HG03175 (cell line): ENCODE measurements at regions not wholly inside any gene's neighbourhood (a gene's known extent, or its start where the extent isn't known, plus 50 kb on each side); places are given as distances from the start of the nearest gene placed in this dataset.

Experiments used
- ATAC-seq: cut with Tn5 transposase; IDR thresholded peaks from one replicate; pipeline ENCODE4 v1.9.1; 2021; ENCODE audit warnings: mild to moderate bottlenecking, moderate library complexity; ENCODE audit not compliant: unreplicated experiment

DNA sequence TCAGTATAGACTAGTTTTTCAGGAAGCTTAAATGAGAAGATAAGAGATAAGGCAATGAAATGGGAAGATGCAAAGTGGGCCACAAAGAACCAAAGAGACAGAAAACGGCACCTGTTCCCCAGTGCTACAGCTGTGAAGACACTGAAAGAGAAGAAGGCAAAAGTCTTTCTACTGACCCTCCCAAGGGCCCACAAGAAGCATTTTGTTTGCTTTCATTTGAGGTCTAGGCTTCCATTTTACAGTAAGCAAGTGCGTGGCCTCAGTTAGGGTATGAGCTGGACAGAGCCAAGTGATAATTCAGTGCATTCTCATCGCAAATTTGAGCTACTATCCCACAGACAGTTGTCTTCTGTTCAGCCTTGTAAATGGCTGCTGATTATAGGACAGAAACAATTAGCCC lies 53.4 kb upstream of the STK17B start:
- no peak for ATAC-seq

DNA sequence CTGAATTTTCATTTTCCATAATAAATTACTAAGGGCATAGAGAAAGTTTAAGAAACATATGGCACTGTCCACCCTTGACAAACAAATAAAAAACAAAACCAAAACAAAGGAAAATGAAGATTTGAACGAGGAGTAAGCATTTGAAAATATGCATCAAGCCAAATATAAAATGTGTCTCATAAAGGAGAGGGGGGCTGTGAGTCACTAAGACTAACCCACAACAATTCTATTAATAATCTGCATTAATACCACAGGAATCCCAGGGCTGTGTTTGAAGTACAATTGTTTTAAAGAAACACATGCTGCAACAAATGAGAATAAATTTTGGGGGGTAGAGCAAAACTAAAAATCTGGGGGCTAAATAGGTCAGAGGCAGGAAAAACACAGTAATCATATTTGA lies 53.8 kb upstream of the STK17B start:
- no peak for ATAC-seq

DNA sequence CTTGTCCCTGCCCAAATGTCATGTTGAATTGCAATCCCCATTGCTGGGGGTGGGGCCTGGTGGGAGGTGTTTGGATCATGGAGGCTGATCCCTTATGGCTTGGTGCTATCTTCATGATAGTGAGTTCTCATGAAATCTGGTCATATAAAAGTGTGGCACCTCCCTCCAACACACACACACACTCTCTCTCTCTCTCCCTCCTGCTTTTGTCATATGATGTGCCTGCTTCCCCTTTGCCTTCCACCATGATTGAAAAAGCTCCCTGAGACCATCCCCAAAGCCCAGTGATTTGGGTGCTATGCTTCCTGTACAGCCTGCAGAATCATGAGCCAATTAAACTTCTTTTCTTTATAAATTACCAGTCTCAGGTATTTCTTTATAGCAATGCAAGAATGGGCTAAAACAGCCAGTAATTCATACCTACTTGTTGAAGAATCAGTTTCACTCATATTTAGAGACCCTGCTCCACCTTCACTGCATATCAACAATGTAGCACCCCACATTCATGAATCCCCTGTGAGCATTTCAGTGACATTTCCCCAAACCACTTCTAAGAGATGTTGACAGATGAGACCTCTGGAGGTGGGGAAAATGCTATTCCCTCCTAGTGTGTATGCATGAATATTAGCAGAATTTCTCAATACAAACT lies 54.8 kb upstream of the STK17B start:
- no peak for ATAC-seq

DNA sequence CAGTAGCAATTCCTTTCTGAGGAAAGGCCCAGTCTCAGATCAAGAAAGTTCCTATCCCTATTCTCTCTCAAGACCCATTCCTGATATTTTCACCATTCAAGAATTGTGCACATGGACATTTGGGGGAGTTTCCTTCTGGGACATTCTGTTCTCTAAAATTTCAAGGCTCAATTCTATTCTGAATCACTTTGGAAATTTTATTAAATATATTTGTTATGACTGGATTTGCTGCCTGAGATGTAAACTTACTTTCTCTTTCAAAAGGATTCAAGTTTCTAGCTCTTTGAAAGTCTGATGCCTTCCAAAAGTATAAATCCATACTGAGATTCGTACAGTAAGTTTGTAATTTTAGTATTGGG lies 55.3 kb upstream of the STK17B start:
- no peak for ATAC-seq

DNA sequence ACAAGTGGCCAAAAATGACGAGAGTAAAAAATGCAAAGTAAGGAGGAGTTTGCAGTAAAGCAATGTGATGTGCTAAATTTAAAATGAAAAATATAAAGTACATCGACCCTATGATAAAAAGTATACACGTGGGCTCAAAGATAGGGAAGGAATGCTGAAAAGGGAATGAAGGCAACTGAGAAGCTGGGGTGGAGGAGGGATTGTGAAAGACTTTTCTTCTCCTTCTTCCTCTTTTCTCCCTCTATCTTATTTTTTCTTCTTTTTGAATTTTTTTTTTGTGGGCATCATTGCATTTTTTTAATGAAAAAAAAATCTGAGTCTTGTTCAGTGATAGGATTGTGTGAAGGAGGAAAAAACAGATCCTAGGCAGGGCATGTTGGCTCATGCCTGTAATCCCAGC lies 57.6 kb upstream of the STK17B start:
- ATAC-seq, result no peak

DNA sequence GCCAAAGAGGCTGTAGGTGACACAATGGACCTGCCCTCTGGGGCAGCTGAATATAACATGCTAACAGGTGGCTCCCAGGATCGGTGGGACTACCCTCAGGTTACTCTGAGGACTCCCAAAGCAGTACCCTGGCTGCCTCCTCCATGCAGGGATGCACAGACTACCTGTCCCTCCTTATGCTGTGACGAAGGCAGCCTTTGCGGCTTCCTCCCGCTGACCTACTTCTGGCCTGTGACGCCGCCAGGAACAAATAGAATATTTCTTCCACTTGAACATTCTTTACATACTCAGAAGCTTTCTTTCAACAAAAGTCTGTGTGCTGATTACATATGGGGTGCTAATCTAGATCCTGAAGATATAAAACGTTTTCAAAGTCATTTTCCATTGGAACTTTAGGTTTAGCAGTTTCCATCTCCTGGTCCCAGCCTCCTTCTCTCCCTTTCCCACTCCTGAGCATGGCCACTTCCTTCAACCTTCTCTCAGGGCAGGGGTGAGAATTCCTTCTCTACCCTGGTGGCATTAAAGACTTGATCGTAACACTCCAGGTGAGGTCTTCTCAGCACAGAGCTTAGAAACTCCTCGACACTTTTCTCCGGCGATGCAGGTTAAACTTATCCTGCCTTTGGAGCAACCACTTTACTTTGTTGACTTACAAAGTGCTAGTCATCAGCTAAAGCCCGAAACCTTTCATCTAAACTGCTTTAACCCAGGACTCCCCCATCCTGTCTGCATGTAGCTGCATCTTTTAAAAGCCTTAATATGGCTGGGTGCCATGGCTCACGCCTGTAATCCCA lies 58.9 kb upstream of the STK17B start:
- ATAC-seq, result no peak

DNA sequence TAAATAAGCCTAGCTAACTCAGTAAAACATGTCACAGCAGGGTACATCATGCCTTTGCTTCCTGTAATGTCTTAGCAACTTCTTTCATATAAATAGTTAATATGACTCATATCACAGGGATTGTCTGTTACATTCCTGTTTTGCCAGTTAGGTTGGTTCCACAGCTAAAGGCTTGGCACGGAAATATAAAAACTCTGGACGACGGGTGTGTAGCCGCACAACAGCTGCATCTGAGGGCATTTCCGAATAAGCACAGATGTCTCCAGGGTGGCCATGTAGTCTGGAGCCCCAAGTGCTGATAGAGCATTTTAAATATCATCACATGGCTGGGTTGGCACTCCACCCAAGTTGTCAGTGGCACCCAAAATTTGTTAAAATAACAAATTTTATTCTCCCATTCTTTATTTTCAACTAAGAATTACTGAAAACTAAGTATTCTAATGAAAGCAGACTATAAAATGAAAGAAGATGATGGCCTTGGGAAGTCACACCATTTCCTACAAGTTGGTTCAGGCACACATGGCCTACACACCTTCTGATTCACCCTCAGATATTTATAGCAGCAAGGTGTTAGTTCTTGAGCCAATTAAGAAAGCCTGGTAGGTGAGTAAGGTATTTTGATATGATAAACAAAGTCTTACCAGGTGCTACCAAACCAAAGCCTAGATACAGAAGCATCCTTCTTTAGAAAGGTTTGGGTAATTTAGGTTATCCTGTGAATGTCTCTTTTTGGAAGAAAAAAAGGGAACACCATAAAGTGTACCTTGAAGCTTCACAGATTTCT lies 61.8 kb upstream of the STK17B start:
- peak; percentile 40 for ATAC-seq

DNA sequence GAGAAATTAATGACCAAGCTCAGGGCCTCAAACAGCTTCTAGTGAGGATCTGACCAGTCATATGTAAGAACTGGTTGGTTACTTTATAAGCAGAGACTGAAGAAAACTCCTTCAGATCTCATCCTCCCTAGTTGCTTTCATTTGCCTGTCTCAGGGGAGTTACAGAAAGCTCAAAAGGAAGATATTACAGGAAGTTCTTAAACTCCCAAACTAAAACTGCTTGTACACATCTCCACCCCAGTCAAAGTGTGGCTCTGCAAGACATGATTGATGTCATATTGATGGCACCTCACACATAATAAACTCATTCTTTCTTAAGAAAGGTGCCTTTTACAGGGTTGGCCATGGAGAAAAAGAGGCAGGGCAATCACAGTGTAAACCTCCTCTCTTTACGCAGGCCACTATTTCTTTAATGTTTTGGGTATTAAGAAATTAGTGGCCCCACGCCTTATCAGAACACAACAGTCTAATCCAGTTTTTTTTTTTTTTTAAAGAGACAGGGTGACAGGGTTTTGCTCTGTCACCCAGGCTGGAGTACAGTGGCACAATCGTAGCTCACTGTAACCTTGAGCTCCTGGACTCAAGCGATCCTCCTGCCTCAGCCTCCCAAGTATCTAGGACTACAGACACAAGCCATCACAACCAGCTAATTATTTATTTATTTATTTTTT lies 62.6 kb upstream of the STK17B start:
- peak; percentile 52 for ATAC-seq

DNA sequence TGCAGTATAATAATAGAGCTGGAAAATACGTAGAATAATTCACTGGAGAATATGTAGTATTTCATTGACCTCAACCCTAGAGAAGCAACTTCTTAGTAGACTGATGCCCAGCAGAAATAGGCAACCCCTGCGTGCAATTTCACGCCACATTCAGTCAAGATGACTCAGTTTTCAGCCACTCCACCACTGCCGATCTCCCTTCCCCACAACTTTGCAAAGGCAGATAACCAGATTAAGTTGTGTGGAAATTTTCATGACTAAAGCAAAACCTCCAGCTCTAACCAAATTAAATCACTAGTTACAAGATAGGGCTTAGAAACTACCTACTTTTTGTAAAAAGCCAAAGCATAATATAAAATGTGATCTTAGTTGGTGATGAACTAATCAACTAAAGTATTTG lies 63.3 kb upstream of the STK17B start:
- peak; percentile 36 for ATAC-seq

DNA sequence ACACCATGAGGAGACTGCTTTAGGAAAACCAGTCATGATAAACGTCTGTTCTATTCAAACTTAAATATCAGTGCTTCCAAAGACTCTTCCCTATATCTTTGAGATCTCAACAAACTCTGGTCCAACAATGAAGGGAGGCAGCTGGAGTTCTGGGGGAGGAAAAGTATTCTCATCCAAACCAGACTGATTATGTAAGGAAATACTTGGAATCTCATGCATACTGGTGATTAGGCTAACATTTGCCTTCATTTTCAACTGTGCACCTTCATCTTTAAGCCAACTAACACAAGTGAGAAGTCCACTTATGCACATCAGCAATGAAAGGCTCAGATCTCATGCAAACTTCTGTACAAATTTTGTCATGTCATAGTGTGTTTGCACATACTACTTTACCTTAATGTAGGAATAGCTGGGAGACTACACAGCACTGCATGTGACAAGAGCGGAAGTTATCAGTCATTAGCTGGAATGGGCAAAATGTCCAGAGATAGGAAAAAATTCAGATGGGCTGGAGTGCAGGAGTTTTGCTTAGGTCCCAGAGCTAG lies 67.5 kb upstream of the STK17B start:
- ATAC-seq, result no peak

DNA sequence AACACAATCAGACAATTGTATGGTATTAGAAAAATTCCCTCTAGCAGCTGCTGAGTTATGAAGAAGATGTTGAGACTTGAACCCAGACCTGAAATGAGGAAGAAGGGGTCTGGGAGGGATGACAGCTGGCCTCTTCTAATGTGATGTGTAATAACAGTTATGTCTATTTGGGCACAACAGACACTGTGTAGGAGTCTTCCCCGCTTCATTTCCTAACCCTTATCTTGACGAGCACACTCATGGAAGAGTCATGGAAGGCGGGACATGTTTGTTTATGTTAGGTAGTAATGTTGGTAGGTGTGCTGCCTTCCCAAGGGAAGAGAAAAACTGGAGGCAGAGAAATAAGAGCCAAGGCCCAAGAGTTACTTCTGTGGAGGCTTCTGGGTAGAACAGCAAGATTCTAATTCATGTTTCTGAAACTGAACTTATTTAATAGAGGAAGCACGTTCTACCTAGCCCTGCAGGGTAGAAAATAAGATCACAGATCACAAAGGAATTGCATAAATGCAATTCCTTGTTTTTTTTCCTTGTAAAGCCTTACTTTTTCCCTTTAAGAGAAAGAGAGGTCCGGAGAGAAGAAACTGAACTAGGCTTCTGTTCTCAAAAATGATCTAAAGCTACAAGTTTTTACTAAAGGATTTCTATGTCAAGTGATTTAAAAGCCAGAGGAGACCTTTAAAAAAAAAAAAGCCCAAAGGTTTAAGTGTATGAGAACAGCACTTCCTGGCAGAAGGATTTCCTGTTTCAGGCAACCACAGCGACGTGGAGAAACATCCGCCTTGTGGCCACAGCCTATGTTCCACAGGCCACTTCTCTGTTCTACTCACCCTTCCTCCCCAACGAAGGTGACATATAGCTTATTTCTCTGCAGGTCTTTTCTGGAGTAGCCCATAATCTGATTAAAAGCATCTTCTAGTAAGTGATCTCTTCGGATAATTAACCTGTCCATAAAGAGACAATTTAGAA lies 68.5 kb upstream of the STK17B start:
- peak; percentile 77 for ATAC-seq

DNA sequence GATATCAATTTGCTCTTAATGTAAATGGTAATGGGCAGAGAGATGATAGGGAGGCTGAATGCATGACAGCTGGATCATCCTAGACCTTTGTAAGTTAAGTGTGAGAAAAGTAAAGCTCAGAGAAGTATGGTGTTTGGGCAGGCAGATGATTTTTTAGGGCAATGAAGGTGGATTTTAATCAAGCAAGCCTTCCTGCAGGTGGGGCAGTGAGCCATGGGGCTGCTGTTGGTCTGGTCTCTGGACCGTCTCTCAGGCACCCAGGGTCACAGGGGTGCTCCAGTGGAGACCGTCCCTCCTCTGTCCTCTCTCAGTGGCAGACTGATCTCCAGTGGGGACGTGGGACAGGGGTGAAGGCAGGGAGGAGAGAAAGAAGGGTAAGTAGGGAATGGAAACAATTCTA lies 69.8 kb upstream of the STK17B start:
- ATAC-seq, result no peak

DNA sequence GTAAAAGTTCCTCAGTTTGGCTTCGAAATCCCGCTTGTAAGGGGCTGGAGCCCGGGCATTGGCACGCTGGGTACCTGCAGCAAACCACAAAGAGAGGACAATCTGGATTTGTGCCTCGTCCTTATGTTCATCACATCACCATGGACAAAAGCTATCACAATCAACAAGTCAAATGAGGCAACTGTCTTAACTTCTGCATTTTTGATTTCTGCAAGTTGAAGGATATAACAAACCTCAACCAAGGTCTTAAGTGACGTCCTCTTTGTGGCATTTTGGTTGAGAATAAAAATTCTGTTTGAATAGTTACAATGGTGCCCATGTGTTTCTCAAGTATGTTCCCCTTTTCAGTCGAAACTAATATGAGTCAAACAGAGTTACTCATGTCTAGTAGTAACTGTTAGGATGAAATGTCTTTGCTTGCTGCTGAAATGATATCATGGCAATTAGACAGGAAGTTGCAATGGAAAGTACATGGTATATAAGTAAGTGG lies 70.8 kb upstream of the STK17B start:
- ATAC-seq, result peak; percentile 90

DNA sequence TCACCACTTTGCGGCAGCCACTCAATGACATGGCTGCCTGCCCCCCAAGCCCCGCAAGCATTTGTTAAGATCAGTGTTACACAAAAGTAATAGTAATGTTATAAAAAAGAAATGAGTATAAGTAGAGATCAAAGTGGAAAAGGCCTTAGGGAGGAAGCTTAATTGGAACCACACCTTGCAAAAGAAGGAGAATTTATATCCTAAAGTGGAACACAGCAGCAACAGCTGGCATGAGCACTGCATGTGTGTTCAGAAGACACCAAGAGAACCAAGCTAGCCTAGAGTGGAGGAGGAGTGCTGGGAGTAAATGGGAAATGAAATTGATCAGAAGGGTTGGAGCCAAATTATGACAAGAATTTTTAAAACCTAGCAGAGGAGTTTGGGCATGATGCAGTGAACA lies 73.1 kb upstream of the STK17B start:
- ATAC-seq, result no peak

DNA sequence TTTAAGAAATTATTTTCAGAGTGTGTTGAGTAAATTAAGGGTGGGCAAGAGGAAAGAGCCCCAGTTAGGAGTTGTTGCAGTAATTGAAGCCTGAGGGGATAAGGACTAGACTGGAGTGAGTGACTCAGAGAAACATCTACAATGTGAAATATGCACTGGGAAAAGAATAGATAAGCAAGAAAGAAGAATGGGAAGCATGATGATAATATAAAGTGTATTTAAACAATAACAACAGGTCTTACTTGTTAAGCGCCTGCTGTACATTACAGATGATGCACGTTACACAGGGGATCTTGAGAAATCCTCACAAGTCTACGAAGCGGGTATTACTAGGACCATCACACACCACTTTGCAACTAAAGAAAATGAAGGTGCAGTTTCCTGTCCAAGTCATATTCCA lies 73.6 kb upstream of the STK17B start:
- no peak for ATAC-seq

DNA sequence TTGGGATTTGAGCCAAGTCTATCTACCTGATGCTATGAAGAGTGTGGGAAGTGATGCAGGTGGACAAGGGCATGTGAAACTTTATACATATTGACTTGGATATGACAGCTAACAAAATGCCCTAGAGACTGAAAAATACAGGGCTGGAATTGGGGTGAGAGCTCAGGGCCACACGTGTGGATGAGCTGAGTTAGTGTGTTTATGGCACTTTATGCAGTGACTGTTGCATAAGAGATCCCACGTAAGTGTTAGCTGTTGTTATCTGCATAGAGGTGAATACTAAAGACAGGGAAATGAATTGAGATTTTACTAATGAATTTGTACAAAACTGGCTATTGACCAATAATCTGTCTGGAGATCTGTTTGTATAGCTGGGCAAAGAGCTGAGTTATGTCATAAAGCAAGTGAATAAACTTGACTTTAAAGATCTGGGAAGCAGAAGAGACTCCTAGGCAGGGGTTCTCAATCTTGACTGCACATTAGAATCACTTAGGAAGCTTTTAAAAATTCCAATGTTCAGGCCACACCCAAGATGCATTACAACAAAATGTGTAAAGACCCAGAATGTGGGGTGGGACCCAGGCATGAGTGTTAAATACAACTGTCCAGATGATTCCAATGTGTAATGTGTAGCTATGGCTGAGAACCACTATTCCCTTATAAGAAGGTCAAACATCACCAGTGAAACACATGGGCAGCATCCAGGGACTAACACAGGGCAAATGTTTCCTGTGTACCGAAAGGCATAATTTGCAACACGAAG lies 74.2 kb upstream of the STK17B start:
- no peak for ATAC-seq

DNA sequence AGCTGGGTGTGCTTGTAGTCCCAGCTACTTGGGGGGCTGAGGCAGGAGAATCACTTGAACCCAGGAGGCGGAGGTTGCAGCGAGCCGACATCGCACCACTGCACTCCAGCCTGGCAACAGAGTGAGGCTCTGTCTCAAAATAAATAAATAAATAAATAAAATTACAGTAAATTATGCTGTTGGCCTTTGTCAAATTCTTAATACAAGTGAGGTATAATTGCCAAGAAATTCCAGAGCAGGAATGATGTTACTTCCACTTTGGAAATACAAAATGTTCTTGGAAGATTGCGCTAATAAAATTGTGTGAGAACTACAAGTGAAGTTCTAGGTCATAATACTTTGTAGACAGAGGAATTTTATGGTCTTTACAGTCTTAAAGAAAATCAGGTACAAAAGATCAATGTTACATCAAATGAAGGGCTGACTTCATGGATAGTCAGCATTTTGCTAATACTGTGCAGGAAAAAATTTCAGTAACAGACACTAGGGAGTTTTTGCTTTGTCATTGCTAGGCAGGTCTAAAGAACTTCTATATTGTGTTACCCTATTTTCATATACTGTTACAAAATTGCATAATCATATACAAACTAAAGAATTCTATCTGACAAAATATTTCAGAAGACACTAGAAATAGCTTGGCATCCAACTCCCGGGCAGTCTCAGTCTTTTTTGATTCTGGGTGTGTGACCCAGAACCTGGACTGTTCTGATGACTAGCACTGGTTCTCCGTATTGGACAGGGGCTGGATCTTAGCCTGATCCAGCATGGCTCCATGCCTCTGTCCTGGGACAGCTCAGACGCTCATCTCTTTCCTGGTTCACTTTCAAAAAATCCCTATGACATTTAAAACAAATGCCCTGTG lies 76.0 kb upstream of the STK17B start:
- no peak for ATAC-seq

DNA sequence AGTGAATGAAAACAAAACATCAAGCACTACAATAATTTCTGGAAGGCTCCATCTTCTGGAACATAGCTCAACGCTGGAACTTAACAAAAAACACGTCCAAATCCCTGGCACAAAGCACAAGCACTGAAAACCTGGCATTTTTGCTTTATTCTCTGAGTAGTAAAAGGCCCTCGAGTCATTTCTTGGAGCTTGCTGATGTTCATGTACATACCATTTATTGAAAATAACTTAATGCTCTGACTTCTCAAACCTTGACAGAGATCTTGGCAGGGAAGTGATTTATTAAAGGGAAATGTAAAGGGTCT lies 76.5 kb upstream of the STK17B start:
- no peak for ATAC-seq
